Activated CD4-positive, alpha-beta T cell treated with anti-CD3 and anti-CD28 coated beads, Interleukin-2, amount 50 U/mL, for 16 hours (primary cell): ENCODE measurements at regions not wholly inside any gene's neighbourhood (a gene's known extent, or its start where the extent isn't known, plus 50 kb on each side); places are given as distances from the start of the nearest gene placed in this dataset.
A peak's percentile ranks its signal among the peaks of the same experiment; 100 is the strongest.
"Not testable (repeated sequence)": the region's sequence is repeated elsewhere in the genome, so short reads cannot be mapped to it uniquely, and the experiment has no call there.

Source experiments
- DNase-seq: peaks from one replicate; pipeline ENCODE4 v3.0.0-alpha.2; 2020

DNA sequence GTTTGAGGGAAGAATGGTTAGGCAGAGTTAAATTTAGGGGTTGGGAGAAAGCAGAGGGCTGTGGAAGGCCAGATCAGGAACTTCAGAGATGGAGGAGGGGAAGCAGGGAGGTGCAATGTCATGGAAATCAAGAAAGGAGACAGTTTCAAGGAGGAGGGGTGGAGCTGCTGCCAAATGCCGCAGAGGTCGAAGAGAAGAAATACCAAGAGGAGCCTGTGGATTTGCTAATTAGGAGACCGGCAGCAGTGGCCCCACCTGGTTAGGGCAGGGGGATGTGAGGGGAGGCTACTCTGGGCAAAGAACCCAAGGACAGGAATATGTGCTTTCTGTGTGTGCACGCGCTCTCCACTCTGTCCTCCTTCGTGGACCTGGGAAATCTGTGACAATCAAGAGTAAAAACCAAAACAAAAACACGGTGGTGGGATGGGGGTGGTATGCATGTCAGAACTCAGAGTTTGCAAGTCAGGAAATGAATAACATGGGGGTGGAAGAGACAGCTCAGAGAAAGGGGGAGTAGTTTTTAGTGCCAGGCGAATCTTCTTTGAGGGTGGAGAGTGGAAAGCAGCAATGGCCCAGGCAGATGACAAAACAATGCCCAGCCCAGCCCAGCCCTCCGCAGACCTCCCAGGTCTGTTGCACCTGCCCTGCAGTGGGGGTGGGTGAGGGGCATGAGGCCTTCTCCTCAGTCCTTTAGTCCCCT lies 102.9 kb upstream of the PAX2 start:
- DNase-seq: no peak

DNA sequence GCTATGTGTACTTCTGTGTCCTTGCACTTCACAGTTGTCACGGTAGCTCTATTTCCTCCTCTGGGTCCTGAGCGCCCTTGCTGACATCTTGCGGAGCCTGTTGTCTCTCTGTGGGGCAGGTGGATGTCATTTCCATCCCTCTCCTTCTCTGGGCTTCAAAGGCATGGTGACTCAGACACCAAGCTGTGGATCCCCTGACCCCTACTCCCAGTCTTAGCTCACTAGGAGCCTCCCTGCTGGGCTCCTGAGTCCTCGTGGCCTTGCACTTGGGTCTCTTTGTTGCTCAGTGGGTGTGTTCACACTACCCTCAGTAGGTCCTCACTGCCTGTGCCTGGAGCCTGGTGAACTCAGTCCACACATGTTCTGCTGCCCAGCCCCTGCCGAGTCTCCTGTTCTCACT lies 100.3 kb upstream of the PAX2 start:
- DNase-seq: no peak

DNA sequence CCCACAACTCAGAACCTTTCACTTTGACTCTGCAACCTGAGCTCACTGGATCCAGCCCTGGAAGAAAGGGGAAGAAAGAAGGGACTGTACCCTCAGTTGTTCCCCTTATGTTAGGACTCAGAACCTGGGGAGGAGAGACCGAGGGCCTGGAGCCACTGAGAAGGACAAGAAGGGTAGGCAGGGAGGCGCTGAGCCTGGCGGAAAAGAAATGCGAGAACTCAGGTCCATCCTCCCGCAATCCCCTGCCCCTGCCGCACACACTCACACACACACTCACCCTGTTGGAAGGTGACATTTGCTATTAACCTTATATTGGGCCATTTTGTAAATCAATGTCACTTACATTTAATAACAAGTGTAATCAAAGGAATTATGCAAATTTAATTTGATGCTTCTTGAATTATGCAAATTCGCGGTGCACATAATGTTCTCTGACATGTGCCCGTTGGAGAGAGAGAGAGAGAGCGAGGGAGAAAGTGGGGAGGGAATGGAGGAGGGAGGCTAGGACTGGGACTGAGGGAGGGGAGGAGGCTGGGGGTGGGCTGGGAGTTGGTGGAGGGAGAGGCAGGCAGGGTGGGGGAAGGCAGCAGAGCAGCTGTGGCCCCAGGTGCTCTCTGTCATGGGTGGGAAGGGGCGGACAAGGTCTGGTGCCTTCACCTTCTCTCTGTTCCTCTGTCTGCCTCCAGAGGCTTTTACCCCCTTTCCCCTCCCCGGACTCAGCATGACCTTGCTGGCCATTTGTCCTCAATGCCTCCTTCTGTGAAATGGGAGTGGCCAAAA lies 99.6 kb upstream of the PAX2 start:
- DNase-seq: no peak

DNA sequence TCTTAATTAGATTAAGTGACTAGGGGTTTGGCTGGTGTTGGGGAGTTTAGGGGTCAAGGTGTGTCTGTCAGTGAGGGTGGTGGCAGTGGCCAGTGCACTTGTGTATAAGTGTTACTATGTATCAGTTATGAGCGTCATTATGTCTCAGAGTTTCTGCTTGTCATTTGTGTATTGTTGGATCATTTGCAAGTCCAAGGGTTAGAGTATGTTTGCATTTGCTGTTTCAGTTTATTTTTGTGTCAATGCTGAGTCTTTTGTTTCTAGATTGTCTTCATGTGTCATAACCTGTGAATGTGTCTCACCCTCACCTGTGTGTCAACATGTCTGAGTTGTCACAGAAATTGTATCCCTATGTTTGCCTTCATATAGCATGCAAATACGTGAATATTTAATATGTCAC lies 97.5 kb upstream of the PAX2 start:
- no peak for DNase-seq

DNA sequence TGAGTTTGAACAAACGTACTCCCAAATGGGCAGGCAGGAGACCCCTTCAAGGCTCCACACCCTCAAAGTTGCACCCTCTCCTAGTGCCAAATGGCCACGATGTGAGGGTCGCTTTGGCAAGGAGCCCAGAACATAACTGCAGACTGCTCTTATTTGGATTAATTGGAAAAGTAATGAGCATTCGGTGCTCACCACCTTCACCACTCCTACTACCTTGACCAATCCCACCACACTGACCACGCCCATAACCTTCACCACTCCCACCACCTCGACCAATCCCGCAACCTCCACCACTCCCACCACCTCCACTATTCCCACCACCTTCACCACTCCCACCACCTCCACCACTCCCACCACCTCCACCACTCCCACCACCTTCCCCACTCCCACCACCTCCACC lies 94.7 kb upstream of the PAX2 start:
- DNase-seq: no peak

DNA sequence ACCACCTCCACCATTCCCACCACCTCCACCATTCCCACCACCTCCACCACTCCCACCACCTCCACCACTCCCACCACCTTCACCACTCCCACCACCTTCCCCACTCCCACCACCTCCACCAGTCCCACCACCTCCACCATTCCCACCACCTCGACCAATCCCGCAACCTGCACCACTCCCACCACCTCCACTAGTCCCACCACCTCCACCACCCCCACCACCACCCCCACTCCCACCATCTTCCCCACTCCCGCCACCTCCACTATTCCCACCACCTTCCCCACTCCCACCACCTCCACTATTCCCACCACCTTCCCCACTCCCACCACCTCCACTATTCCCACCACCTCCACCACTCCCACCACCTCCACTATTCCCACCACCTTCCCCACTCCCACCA lies 94.3 kb upstream of the PAX2 start:
- not testable (repeated sequence) for DNase-seq

DNA sequence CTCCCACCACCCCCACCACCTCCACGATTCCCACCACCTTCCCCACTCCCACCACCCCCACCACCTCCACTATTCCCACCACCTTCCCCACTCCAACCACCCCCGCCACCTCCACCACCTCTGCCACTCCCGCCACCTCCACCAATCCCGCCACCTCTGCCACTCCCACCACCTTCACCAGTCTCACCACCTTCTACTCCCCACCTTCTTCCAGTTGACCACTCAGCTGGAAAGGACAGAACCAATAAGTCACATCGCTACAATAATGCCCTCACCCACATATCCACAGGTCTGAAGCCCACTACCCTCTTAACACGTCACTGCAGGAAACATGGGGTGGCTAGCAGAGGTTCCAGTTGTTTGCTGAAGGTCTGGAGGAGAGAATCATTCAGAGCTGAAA lies 93.5 kb upstream of the PAX2 start:
- DNase-seq: no peak

DNA sequence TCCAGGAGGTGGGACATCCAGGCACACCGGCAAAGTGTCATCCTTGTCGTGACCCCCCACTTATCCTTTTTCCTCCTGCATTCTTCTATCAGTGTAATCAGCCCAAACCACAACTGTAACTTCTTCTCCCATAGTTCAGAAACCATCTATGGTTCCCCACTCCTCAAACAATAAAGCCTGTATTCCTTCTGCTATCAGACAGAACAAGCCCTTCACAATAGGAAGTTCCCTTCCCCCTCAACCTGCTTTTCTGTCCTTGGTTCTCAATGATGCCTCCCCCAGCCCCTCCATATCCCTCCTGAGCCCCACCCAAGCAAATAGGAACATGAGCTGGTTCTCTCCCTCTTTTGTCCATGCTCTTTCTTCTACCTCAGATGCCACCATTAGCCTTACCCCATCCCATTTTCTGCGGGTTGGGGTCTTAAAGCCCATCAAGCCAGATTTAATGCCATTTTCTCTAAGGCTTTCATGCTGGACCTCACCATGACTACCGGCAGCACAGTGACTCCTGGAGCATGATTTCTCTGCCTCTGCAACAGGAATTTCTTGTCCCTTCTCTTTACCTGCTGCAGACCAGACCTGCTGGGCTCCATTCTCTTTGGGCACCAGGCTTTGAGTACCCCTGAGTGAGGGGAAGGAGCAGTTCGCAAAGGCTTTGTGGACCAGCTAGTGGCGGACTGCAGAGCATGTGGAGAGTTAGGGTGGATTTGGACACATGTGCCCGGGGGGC lies 92.8 kb upstream of the PAX2 start:
- no peak for DNase-seq

DNA sequence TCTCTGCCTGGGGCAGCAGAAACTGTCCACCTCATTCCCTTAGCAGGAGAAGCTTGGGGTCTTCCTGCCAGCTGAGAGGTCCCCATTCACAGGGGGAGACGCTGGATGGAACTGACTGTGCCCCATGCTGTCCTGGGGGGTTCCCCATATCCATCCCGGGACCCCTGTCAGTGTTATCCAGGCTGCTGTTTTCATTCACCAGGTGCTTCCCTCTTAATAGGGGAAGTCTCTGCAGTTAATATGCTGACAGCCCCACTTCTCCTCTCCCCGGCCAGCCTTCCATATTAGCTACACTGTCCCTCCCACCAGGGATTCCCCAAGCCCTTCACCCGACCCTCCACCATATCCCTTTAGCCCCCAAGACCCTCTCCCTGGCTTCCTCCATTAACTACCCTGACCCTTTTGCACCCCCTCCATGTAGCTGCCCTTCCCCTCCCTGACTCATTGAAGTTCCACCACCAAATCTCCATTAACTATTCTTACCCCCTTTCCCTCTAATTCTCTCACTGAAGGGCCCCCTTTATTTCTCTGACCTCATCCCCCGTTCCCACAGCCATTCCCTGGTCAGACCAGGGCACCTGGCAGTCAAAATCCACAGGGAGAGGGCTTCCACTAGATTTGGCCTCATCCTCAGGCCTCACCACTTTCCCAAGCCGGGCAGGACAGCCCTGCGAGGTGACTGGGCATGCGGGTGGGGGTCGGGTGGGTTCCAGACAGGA lies 92.0 kb upstream of the PAX2 start:
- DNase-seq: no peak

DNA sequence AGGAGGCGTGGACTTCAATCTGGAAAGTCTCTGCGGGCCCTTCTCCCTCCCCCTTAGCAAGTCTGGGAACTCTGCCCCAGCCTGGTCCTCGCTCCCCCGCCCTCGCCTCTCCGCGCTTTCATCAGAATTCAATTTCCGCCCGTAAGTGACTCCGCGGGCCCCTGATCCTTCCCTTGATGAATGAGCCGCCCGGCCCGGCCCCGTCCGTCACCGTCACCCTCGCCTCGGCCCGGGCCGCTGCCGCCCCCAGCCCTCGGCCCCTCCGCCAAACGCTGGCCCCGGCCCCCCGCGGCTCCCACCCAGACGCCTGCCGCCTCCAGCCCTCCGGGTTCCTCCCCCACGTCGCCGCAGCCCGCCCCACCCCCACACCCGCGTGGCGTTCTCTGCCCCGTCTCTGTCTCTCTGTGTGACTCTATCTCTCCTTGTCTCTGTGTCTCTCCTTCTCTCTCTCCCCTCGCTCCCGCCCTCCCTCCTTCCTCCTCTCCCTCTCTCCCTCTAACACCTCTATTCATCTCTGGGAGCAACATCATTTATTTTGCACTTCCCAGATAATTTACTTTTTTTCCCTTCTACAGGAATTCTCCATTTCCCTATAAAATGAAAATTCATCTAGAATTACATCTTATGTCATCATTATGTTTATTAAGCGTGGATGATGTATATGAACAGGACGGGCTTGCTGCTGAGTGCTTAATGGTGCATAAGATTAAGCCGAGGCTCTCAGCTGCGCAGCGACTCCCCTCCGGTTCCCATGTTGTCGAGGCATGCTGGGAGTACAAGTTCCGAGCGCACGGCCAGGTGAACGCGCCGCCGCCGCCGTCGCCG lies 91.2 kb upstream of the PAX2 start:
- peak; percentile 31 for DNase-seq

DNA sequence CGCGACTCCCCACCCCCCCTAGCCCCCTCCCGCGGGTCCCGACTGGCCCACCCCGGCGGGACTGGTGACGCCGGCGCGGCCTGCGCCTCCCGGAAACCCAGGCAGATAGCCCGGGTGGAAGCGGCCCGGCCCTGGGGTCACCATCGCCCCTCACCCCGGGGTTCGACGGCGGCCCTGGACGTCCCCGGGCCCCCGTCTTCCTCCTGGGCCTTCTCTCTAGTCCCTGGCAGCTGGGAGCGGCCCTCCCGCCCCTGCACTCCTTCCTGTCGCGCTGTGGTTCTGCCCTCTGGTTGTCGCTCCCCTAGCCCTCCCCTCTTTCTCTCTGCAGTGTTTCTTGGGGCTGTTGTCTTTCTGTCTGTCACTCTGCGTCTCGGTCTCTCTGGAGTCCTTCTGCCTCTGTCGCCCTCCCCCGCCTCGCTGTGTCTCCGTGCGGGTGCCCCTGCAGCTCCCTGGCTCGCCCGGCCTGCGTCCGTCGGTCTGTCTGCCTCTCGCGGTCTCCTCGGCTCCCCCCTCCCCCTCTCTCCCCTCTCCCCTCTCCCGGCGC lies 90.5 kb upstream of the PAX2 start:
- no peak for DNase-seq

DNA sequence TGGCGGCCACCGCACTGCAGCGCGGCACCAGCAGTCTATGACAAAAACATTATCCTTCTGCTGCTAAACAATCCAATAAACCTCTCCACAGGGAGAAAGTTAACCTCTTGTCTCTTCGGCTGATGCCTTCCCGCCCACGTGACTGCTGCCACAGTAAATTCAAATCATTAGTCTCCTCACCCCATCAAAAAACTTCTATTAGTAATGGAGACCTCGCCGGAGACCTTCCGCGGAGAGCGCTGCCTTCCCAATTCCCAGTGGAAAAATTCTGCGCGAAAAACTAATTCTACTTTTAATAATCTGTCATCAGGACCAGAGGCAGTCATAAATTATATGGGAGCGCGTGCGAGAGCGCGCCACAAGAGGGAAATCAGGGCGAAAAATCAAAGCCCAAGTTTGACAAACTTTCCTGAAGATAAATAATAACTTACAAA lies 90.0 kb upstream of the PAX2 start:
- DNase-seq: no peak

DNA sequence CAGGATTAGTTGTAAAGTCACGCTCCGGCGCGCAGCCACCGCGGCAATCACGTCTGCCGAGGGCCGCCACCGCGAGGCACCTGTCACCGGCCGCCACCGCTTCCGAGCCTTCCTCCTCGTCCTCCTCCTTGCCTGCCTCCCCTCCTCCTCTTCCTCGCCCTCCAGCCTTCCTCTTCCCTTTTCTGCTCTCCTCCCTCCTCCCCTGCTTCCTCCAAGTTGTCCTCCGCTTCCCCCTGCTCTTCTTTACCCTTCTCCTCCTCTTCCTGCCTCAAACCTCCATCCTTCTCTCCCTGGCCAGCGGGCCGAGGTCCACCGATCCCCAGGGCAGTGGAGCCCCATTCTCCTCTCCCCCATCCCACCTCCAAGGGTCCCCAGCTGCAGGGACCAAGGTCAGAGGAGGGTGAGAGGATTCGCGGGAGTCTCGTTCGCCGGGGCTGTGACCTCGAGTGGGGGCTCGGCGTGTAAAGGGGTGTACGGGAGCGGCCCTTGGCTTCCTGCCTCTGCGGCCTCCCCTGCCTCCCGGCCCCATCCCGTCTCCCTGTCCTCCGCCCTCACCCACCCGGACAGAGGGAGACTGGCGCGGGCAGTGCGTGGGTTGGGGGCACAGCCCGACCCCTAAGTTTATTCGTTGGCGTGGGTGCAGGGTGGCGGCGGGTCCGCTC lies 89.5 kb upstream of the PAX2 start:
- DNase-seq: no peak

DNA sequence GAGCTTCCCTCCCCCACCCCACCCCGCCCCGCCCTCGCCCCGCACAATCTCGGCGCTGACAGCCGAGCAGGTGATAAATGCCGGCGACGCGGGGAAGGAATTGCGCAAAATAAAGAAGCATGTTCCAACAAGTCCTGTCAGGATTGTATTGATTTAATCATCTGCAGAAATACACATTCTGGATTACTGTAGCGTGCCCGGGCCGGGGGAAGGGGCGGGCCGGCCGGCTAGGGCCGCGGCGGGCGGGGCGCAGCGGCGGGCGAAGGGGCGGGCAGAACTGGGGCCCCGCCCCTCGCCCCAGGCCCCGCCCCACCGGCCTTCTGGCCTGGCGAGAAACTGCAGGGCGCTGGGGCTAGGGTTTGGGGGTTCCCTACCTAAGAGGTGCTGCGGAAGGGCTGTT lies 88.9 kb upstream of the PAX2 start:
- DNase-seq: no peak

DNA sequence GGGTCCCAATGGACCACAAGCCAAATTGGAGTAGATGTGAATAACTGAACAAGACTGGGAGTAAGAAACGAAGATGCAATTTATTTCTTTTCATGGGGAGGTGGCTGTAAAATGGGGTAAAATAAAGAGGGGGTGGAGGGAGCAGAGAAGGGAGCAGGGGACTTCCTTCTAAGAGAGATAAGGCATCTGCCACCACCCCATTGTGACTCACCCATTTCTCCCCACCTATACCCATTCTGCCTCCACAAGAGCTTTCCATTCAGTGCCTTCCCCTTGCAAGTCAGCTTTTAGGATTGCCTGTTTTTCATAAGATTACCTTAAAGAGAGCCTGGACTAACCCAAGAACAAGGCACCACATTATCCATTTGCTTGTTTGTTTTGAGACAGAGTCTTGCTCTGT lies 87.1 kb upstream of the PAX2 start:
- no peak for DNase-seq

DNA sequence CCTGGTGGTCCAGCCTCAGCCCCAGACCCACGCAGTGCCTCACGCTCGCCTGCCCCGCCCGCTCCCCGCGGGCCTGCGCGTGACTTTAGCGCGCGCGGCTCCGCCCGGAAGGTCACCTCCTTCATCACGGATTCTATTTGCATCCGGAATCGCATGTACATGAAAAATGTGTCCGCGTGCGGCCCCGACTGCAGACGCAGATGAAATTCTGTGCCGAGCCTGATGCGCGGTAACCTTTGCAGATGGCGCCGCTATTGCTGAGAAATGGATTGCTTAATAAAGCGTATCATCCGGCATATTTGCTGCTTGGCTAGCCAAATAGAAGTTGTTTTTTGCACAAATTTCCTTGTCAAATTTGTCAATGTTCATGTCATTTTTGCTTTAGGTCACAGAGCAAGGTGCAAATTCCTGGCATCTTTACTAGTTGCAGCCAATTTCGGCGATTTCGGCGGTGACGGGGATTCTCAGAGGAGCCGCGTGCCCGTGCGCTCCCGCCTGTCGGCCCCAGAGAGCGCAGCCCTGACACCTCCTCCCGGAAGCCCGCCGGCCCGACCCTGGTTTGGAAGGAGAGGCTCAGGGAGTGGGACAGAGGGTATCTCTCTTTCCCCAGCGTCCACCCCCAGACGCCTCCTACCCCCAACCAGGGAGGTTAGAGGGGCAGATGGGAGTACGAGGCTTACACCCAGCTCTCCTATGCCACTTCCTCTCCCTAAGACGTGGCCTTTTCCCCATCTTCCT lies 85.9 kb upstream of the PAX2 start:
- DNase-seq: no peak

DNA sequence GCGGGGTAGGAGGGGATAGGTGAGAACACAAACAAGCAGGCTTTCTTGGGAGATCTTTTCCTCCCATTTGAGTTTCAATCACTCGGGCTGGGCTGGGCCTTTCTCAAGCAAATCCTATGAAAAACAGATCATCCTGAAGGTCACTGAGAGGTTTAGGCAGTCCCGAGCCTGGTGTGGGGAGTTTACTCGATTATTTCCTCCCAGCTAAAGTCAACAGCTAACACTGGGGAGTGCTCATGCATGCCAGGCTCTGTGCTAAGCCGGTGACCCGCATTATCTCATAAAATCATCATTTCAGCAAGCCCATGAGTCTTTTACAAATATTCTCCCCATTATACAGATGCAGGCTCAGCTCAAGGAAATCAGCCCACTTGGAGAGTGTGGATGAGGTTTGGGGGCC lies 85.0 kb upstream of the PAX2 start:
- DNase-seq: no peak

DNA sequence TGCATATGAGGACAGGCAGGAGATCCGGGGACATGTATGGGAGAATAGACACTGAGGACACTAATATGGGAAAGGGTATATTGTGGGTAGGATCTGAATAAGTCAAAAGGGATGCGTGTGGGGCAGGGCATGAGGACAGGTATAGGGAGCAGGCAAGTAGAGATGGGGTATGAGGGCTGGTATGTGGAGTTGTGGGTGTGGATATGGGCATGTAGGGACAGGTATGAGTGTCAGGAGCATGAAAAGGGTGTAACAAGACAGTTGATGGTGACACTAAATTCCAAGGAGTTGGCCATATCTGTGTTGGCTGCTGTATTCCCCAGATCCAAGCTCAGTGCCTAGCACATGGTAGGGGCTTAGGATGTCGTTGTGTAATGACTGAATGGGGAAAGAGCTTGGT lies 84.4 kb upstream of the PAX2 start:
- DNase-seq: no peak

DNA sequence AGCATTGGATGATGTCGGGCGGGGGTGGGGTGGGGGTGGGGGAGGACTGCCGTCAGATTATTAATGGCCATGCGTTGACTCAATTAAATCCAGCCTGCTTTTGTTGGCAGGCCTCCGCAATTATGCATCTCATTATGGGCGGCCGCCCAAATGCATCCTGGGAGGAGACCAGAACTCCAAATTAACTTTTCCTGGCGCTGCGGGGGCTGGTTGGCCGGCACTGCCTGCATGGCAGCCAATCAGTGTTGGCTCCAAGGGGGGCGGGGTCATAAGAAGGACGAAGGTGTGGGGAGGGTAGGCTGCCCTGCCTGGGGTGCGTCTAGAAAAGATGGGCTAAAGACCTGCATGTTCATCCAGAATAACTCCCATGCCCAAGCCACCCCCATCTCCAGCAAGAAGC lies 83.9 kb upstream of the PAX2 start:
- DNase-seq: no peak

DNA sequence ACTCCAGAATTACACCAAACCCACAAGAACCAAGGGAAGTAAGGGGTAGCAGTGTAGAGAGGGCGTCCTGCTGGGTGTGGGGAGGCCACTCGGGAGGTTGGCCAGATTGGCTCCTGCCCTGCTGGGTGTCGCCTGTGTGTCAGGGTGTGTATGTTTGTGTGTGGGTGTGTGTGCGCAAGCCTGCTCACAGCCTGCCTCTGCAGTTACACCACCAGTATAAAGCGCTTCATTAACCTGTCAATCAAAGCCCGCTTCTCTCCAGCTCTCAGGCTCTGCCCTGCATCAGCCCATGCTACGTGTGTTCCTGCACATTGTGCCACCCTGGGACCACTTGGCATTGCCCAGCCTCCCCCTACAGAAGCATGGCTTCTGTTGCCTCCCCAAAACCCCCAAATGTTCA lies 83.3 kb upstream of the PAX2 start:
- no peak for DNase-seq
